ENCODE measurements at regions not wholly inside any gene's neighbourhood (a gene's known extent, or its start where the extent isn't known, plus 50 kb on each side); places are given as distances from the start of the nearest gene placed in this dataset.

DNA sequence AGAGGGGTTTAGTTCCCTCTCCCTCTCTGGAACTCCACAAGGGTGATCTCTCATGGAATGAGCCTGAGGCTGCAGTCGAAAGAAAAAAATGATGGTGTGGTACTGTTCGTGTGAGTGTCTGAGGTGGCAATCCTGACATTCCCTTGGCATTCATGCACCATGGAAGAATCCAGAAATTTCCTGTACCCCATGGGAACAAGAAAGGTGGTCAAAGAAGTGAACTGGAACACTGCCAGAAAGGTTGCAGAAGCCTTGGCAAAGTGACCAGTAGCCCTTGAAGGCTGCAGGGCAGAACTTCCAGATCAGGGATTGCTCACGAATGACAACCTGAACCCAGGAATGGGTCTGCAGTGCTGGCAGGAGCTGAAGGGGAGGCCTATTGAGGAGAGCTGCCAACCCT, 394.7 kb downstream of the CD83 start:
- DNase-seq (ENCODE audit: low spot score, unreplicated experiment), result no peak

GRCh38 chr6:14513496-14514393, 396.2 kb downstream of the CD83 start:
- Mint-ChIP-seq H3K4me1 (ENCODE audit: low read depth) (peaks cover 8% of the 10 kb centered on the region), H3K9me3 (ENCODE audit: low read depth) (peaks cover 2% of the 10 kb centered on the region), H3K4me3 (ENCODE audit: low read depth) (no peak overlapping the region), H3K27ac (no peak overlapping the region), H3K36me3 (ENCODE audit: insufficient read depth) (peaks cover 2% of the 10 kb centered on the region), H3K27me3 (peaks cover 6% of the 10 kb centered on the region)
- TF ChIP-seq, protein P1, sequence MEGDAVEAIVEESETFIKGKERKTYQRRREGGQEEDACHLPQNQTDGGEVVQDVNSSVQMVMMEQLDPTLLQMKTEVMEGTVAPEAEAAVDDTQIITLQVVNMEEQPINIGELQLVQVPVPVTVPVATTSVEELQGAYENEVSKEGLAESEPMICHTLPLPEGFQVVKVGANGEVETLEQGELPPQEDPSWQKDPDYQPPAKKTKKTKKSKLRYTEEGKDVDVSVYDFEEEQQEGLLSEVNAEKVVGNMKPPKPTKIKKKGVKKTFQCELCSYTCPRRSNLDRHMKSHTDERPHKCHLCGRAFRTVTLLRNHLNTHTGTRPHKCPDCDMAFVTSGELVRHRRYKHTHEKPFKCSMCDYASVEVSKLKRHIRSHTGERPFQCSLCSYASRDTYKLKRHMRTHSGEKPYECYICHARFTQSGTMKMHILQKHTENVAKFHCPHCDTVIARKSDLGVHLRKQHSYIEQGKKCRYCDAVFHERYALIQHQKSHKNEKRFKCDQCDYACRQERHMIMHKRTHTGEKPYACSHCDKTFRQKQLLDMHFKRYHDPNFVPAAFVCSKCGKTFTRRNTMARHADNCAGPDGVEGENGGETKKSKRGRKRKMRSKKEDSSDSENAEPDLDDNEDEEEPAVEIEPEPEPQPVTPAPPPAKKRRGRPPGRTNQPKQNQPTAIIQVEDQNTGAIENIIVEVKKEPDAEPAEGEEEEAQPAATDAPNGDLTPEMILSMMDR (IDR thresholded peaks at IDR 0.05; ENCODE audit: unreplicated experiment), result no peak
- DNase-seq (ENCODE audit: low spot score, unreplicated experiment), result no peak

More for the DNA sequence above, 394.7 kb downstream of the CD83 start:
- Mint-ChIP-seq H3K36me3 (ENCODE audit: insufficient read depth) (peaks cover 2% of the 10 kb centered on the region), H3K27ac (no peak overlapping the region), H3K27me3 (peaks cover 6% of the 10 kb centered on the region), H3K4me3 (ENCODE audit: low read depth) (no peak overlapping the region), H3K4me1 (ENCODE audit: low read depth) (peaks cover 8% of the 10 kb centered on the region), H3K9me3 (ENCODE audit: low read depth) (peaks cover 2% of the 10 kb centered on the region)
- TF ChIP-seq, protein P1 (IDR thresholded peaks at IDR 0.05; ENCODE audit: unreplicated experiment), result no peak

- H3K4me1 Mint-ChIP-seq (ENCODE audit: low read depth), result peaks cover 8% of the 10 kb centered on the region
- TF ChIP-seq, protein P1 (IDR thresholded peaks at IDR 0.05; ENCODE audit: unreplicated experiment), result no peak
- H3K27me3 Mint-ChIP-seq, result peaks cover under 1% of the 10 kb centered on the region
- H3K27ac Mint-ChIP-seq, result no peak overlapping the region
- peaks cover 10% of the 10 kb centered on the region for H3K9me3 Mint-ChIP-seq (ENCODE audit: low read depth)
- DNase-seq (ENCODE audit: low spot score, unreplicated experiment), result no peak
- H3K4me3 Mint-ChIP-seq (ENCODE audit: low read depth), result no peak overlapping the region
- H3K36me3 Mint-ChIP-seq (ENCODE audit: insufficient read depth), result peaks cover 4% of the 10 kb centered on the region
These were observed 399.4 kb downstream of the CD83 start for GRCh38 chr6:14516956-14517355.

GRCh38 chr6:14517516-14518105, 400.0 kb downstream of the CD83 start:
- H3K36me3 Mint-ChIP-seq (ENCODE audit: insufficient read depth), result peaks cover 4% of the 10 kb centered on the region

More at GRCh38 chr6:14517516-14518105, 400.0 kb downstream of the CD83 start:
- Mint-ChIP-seq H3K9me3 (ENCODE audit: low read depth) (peaks cover 10% of the 10 kb centered on the region), H3K4me3 (ENCODE audit: low read depth) (no peak overlapping the region), H3K4me1 (ENCODE audit: low read depth) (peaks cover 8% of the 10 kb centered on the region), H3K27ac (no peak overlapping the region), H3K27me3 (no peaks in the 10 kb centered on the region)
- TF ChIP-seq, protein P1 (IDR thresholded peaks at IDR 0.05; ENCODE audit: unreplicated experiment), result no peak
- no peak for DNase-seq (ENCODE audit: low spot score, unreplicated experiment)

All from progenitor cell of endocrine pancreas (in vitro differentiated cells).